ENCODE measurements at regions not wholly inside any gene's neighbourhood (a gene's known extent, or its start where the extent isn't known, plus 50 kb on each side); places are given as distances from the start of the nearest gene placed in this dataset.

DNA sequence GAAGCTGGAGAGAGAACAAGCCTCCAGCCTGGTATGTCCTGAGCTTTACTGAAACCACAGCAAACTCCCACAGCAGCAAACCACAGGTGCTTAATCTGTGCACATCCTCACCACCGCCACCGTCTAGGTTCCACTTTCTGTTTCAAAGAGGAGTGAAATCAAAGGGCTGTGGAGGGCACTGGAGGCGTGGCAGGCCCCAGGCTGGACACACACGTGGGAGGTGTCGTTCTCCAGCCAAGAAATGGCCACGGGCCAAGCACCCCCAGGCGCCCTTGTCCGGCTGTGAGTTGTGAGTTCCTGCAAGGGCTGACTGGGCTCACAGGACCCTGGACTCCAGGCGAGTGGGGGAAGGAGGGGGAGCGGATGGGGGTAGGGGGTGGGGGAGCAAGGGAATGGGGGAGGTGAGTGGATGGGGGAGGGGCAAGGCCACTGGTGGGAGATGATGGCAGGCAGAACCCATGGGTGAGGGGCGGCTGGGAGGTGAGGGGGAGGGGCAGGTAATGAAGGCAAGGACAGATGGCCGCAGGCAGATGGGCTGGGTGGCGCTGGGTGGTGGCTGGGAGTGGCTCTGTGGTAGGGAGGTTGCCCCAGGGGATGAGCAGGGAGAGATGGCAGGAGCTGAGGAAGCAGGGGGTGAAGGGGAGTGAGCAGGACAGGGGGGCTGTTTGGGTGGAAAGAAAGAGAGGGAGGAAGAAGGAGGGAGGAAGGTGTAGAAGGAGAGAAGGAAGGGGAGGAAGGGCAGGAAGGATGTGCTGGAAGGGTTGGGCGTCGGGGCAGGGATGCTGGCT, 86.7 kb downstream of the NCOR2 start:
- no peak for TF ChIP-seq ZNF274 (IDR thresholded peaks at IDR 0.05; ENCODE audit: low read depth, low read length)
- H3K4me3 ChIP-seq (ENCODE audit: low read length): no peak overlapping the region

DNA sequence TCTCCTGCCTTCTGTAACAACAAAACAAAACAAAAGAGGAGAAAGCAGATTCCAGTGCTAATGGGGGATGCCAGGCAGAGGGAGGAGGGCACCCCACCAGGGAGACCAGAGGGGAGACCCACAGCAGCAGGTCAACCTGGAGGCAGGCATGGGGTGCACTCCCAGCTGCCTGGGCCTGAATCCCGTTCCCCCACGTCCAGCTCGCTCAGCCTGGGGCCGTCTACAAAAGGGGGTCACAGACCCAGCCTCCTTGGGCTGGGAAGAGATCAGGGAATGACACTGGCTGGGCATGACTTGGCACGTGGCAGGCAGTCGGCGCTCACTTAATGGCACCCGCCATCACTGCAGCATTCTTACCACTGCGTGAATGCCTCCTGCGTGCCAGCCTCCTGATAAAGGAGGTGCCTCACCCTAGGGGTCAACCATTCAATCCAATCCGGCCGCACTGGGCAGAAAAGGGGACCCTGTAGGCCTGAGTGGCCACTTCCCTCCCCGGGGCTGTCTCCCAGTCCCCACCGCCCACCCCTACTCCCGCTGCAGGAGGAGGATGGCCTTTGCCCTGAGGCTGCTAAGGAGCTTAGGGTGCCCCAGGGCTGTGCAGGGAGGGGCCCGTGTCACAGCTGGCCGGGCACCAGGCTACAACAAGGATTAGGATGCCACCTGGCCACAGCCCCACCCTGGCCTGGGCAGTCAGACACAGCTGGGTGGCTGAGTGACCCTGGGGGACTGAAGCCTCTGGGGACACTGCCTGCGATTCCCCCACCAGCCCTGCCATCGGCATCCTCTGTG, 87.5 kb downstream of the NCOR2 start:
- no peak overlapping the region for H3K4me3 ChIP-seq (ENCODE audit: low read length)
- TF ChIP-seq ZNF274 (IDR thresholded peaks at IDR 0.05; ENCODE audit: low read depth, low read length): no peak

DNA sequence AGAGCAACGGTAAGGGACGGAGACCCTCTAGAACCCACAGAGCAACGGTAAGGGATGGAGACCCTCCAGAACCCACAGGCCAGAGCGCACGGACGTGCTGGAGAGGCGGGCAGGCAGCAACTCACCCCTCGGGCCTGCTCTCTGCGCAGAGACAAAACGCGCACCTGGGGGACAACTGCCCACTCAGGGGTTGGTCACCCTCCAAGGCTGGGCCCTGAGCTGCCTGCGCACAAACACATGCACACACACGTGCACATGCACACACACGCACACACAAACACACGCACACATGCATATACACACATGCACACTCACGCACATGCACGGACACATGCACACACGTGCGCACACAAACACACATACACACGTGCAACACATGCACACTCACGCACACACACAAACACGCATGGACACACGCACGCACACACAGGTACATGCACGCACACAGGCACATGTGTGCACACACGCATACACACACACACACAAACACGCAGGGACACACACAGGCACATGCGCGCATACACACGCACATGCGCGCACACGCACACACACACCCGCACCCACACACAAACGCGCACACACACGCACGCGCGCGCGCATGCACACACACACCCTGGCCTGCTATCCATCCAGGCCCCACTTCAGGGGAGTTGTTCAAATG, 88.3 kb downstream of the NCOR2 start:
- no peak for TF ChIP-seq ZNF274 (IDR thresholded peaks at IDR 0.05; ENCODE audit: low read depth, low read length)
- H3K4me3 ChIP-seq (ENCODE audit: low read length): no peak overlapping the region

DNA sequence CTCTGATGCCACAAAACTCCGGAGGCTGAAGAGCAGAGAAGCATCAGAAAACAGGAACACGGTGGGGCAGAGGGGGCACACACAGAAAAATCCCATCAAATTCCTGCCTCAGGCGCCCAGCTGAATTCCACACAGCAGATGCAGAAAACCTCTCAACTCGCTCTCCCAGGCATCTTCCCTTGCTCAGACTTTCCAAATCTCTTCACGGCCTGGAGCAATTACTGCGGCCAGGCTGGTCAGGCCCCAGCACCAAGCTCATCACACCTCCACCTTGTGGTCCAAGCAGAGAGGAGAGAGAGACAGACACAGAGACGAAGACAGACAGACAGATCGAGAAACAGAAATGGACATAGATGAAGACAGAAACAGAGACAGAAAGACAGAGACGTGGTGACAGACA, 89.0 kb downstream of the NCOR2 start:
- H3K4me3 ChIP-seq (ENCODE audit: low read length): no peak overlapping the region
- TF ChIP-seq ZNF274 (IDR thresholded peaks at IDR 0.05; ENCODE audit: low read depth, low read length): no peak

DNA sequence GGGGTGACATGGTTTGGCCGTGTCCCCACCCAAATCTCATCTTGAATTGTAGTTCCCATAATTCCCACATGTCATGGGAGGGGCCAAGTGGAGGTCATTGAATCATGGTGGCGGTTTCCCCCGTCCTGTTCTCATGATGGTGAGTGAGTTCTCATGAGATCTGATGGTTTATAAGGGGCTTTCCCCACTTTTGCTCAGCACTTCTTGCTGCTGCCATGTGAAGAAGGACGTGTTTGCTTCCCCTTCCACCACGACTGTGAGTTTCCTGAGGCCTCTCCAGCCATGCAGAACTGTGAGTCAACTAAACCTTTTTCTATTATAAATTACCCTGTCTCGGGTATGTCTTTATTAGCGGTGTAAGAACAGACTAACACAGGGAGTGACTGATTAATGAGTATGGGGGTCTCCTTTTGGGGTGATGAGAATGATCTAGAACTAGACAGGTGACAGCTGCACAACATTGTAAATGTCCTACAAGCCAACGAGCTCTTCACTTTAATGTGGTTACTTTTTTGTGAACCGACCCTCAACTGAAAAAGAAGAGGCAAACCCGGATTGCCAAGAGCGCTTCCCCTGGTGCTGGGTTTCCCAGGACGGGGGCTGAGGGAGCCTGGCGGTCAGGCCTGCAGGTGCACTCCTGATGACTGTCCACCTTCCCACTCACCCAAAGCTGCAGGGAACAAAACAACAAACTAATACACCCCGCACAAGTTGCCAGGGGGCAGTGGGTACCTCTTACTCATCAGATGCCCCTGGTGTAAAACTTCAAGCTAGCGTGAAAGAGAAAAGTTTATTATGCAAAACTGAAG, 90.1 kb downstream of the NCOR2 start:
- H3K4me3 ChIP-seq (ENCODE audit: low read length): no peak overlapping the region
- TF ChIP-seq ZNF274 (IDR thresholded peaks at IDR 0.05; ENCODE audit: low read depth, low read length): no peak

DNA sequence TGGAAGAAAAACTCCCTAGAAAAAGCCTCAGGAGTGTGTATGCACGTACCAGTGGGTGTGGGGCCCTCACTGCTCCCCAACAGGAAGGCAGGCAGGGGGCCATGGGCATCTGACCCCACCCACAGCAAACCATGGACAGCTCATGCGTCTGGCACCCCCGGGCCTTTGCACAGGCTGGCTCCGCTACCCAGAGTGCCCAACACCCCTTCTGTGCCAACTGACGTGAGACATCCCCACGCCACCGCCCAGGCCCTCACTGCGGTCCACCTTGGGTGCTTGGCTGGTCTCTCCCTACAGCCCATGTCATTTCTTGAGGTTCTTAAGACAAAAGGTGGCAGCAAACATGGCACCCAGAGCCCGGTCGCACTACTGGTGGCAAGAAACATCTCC, 91.4 kb downstream of the NCOR2 start:
- H3K4me3 ChIP-seq (ENCODE audit: low read length): no peak overlapping the region
- no peak for TF ChIP-seq ZNF274 (IDR thresholded peaks at IDR 0.05; ENCODE audit: low read depth, low read length)

DNA sequence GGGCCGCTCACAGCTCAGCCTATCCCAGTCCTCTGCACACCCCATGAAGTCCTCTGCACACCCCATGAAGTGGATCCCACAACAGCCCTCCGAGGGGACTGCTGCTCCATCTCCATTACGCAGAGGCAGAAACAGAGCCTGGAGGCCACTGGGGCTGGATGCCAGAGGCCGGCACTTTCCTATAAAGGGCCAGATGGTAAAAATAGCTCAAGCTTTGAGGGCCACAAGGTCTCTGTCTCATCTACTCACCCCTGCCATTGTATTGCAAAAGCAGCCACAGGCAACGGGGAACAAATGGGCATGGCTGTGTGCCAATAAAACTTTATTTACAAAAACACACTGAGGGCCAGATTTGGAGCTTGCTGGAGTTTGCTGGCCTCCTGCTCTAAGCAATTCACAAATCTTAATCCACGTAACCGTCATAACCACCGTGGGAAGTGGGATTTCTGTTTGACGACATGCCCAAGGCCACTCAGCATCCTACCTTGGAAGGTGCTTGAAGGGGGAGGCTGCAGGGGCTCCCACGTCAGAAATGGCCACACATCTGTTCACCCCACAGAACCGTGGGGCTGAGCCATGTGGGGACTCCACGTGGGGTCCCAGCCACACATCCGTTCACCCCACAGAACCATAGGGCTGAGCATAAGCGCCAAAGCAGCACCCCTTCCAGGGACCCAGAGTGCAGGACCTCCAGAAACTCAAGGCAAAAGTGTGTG, 92.0 kb downstream of the NCOR2 start:
- no peak for TF ChIP-seq ZNF274 (IDR thresholded peaks at IDR 0.05; ENCODE audit: low read depth, low read length)
- no peak overlapping the region for H3K4me3 ChIP-seq (ENCODE audit: low read length)

DNA sequence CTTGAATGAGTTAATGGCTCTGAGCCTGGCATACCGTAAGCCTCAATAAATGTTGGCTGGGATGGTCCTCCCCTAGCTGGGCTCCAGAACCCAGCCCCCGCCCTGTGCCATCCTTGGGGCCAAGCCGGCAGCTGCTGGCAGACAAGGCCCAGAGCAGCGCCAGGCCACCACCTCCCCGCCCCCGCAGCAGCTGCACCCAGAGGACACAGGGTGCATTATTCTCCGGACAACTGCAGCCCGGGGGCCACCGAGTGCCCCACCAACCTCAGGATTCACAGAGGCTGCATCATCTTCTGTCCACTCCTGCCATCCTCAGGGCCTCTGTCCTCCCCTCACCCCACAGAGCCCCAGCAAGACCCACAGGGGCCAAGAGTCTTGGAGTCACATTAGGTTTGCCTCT, 92.7 kb downstream of the NCOR2 start:
- no peak for TF ChIP-seq ZNF274 (IDR thresholded peaks at IDR 0.05; ENCODE audit: low read depth, low read length)
- no peak overlapping the region for H3K4me3 ChIP-seq (ENCODE audit: low read length)

DNA sequence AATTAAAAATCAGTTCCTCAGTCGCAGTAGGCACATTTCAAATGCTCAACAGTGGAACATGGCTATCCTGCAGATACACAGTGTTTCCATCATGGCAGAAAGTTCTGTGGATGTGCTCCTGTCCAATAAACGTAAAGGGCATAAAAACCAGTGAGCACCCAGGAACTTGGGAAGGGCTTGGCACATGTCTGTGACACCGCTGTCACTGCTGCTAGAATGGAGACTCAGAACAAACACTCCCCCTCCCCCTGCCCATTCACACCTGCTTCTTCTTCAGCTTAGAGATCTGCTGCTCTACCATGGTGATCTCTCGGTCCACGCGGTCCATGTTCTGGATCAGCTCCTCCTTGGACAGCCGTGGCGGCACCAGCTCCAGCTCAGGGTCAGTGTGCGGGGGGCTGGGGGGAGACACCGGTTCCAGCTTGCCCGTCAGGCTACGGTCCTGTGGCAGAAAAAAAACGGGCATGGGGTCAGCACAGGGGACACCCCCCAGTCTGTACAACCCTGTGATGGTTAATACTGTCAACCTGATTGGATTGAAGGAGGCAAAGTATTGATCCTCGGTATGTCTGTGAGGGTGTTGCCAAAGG, 94.6 kb downstream of the NCOR2 start:
- TF ChIP-seq ZNF274 (IDR thresholded peaks at IDR 0.05; ENCODE audit: low read depth, low read length): no peak
- H3K4me3 ChIP-seq (ENCODE audit: low read length): no peak overlapping the region

DNA sequence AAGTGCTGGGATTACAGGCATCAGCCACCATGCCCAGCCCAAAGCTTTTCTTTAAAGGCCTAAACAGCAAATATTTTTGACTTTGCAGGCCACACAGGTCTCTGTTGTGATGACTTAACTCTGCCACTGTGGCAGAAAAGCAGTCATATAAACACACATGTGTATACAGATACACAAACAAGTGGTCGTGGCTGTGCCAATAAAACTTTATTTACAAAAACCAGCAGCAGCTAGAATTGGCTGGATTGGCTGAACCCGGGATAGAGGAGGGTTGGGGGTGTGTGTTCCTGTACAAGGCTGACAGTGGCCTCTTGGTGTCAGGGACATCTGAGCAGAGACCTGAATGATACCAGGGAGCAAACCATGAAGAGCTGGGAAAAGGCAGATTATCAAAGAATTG, 95.6 kb downstream of the NCOR2 start:
- TF ChIP-seq ZNF274 (IDR thresholded peaks at IDR 0.05; ENCODE audit: low read depth, low read length): no peak

DNA sequence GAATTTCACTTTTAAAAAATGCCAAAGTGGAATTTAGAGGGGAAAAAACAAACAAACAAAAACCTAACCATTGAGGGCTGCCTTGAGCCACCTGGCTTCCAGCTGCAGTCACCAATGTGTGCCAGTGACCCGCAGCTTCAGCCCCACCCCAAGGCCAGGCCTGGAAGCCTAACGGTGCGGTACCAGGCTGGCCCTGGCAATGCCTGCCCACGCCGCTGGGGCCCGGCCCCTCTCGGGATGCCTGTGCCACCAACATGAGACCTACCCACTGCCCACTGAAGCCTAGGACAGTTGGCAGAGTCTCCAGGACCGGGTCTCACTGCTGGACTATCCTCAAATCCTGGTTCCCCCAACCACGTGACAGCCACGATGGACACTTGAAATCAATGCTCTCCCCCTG, 96.6 kb downstream of the NCOR2 start:
- no peak for TF ChIP-seq ZNF274 (IDR thresholded peaks at IDR 0.05; ENCODE audit: low read depth, low read length)
- H3K4me3 ChIP-seq (ENCODE audit: low read length): no peak overlapping the region

More for the DNA sequence above, 95.6 kb downstream of the NCOR2 start:
- no peak overlapping the region for H3K4me3 ChIP-seq (ENCODE audit: low read length)

DNA sequence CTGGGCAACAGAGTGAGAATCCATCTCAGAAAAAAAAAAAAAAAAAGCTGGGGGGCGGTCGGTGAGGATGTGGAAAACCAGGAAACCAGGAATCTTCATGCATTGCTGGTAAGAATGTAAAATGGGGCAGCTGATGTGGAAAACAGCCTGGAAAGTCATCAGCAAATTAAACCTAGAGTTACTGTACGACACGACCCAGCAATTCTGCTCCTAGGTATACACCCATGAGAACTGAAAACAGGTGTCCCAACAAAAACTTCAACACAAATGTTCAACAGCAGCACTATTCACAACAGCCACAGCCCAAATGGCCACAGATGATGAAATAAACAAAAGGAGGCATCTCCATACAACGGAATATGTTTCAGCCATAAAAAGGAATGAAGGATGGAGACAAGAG, 97.3 kb downstream of the NCOR2 start:
- H3K4me3 ChIP-seq (ENCODE audit: low read length): no peak overlapping the region
- TF ChIP-seq ZNF274 (IDR thresholded peaks at IDR 0.05; ENCODE audit: low read depth, low read length): no peak

Data from GM08714 (cell line).